HG03025 (cell line): ENCODE measurements at regions not wholly inside any gene's neighbourhood (a gene's known extent, or its start where the extent isn't known, plus 50 kb on each side); places are given as distances from the start of the nearest gene placed in this dataset.
"Not testable (repeated sequence)": the region's sequence is repeated elsewhere in the genome, so short reads cannot be mapped to it uniquely, and the experiment has no call there.

Source experiments
- ATAC-seq: cut with Tn5 transposase; IDR thresholded peaks from one replicate; pipeline ENCODE4 v1.9.1; 2021; ENCODE audit warnings: mild to moderate bottlenecking, moderate library complexity; ENCODE audit not compliant: unreplicated experiment, low FRiP score

GRCh38 chr3:4139462-4140140, 163.6 kb upstream of the SETMAR start:
- ATAC-seq, result no peak

GRCh38 chr3:4140921-4141320, 162.2 kb upstream of the SETMAR start:
- ATAC-seq, result no peak

GRCh38 chr3:4147556-4148118, 155.5 kb upstream of the SETMAR start:
- ATAC-seq, result no peak

GRCh38 chr3:4149296-4149695, 153.9 kb upstream of the SETMAR start:
- no peak for ATAC-seq

- no peak for ATAC-seq
These were observed 152.4 kb upstream of the SETMAR start for GRCh38 chr3:4150816-4151215.

- ATAC-seq, result no peak
These were observed 151.3 kb upstream of the SETMAR start for GRCh38 chr3:4151859-4152258.

- no peak for ATAC-seq
These were observed 149.4 kb upstream of the SETMAR start for GRCh38 chr3:4153771-4154170.

GRCh38 chr3:4158329-4158728, 144.8 kb upstream of the SETMAR start:
- no peak for ATAC-seq

- no peak for ATAC-seq
These were observed 141.1 kb upstream of the SETMAR start for GRCh38 chr3:4162096-4162495.

- no peak for ATAC-seq
These were observed 140.2 kb upstream of the SETMAR start for GRCh38 chr3:4163011-4163410.

GRCh38 chr3:4166540-4166939, 136.6 kb upstream of the SETMAR start:
- no peak for ATAC-seq

GRCh38 chr3:4167230-4167629, 135.9 kb upstream of the SETMAR start:
- ATAC-seq, result not testable (repeated sequence)

- no peak for ATAC-seq
These were observed 128.4 kb upstream of the SETMAR start for GRCh38 chr3:4174791-4175190.

GRCh38 chr3:4191971-4192370, 111.2 kb upstream of the SETMAR start:
- ATAC-seq, result no peak

- ATAC-seq, result no peak
These were observed 108.2 kb upstream of the SETMAR start for GRCh38 chr3:4195006-4195405.

- no peak for ATAC-seq
These were observed 106.5 kb upstream of the SETMAR start for GRCh38 chr3:4196506-4197147.

- no peak for ATAC-seq
These were observed 105.5 kb upstream of the SETMAR start for GRCh38 chr3:4197670-4198069.

- ATAC-seq, result no peak
These were observed 104.7 kb upstream of the SETMAR start for GRCh38 chr3:4198491-4198890.

GRCh38 chr3:4204776-4205175, 98.4 kb upstream of the SETMAR start:
- not testable (repeated sequence) for ATAC-seq

GRCh38 chr3:4207672-4208071, 95.5 kb upstream of the SETMAR start:
- no peak for ATAC-seq

GRCh38 chr3:4208556-4208955, 94.6 kb upstream of the SETMAR start:
- ATAC-seq, result no peak

GRCh38 chr3:4211610-4212009, 91.6 kb upstream of the SETMAR start:
- ATAC-seq, result no peak
